Mesenchymal stem cell (in vitro differentiated cells and primary cell): ENCODE measurements at regions not wholly inside any gene's neighbourhood (a gene's known extent, or its start where the extent isn't known, plus 50 kb on each side); places are given as distances from the start of the nearest gene placed in this dataset.

Experiments used
- DNase-seq: peaks from one replicate; pipeline ENCODE4 v3.0.0-alpha.2; 2013
- H2AFZ ChIP-seq: one replicate; pipeline ENCODE4 v1.6.1; 2013; ENCODE audit warnings: low read depth, mild to moderate bottlenecking, control low read depth, inconsistent platforms, low read length, moderate library complexity
- H2AK5ac ChIP-seq: 2 replicates; pipeline ENCODE4 v1.6.1; 2013; ENCODE audit warnings: low read length, moderate library complexity, mild to moderate bottlenecking, inconsistent platforms; ENCODE audit not compliant: severe bottlenecking
- H2BK120ac ChIP-seq: one replicate; pipeline ENCODE4 v1.6.1; 2013; ENCODE audit warnings: low read depth, mild to moderate bottlenecking, inconsistent platforms, low read length, moderate library complexity
- H2BK12ac ChIP-seq, 2 experiments: one replicate each; pipeline ENCODE4 v1.6.1; 2013; ENCODE audit warnings: inconsistent platforms in 2 of 2, low read length in 2 of 2, mild to moderate bottlenecking in 2 of 2, moderate library complexity in 2 of 2, control low read depth in 1 of 2
- H2BK15ac ChIP-seq: one replicate; pipeline ENCODE4 v1.6.1; 2013; ENCODE audit warnings: mild to moderate bottlenecking, low read depth, inconsistent platforms; ENCODE audit not compliant: poor library complexity, severe bottlenecking
- H2BK5ac ChIP-seq: 2 replicates; pipeline ENCODE4 v1.6.1; 2013; ENCODE audit warnings: low read depth, mild to moderate bottlenecking, low read length, control low read depth, inconsistent platforms; ENCODE audit not compliant: poor library complexity, severe bottlenecking
- H3K14ac ChIP-seq, 2 experiments: one replicate each; pipeline ENCODE4 v1.6.1; 2013; ENCODE audit warnings: inconsistent platforms in 2 of 2, low read length in 2 of 2, control low read depth in 1 of 2, mild to moderate bottlenecking in 1 of 2, moderate library complexity in 1 of 2
- H3K18ac ChIP-seq, 2 experiments: one replicate each; pipeline ENCODE4 v1.6.1; 2013; ENCODE audit warnings: inconsistent platforms in 2 of 2, low read length in 2 of 2, control low read depth in 1 of 2, low read depth in 1 of 2, mild to moderate bottlenecking in 1 of 2
- H3K23ac ChIP-seq, 2 experiments: one replicate each; pipeline ENCODE4 v1.6.1; 2013; ENCODE audit warnings: inconsistent platforms in 2 of 2, low read length in 2 of 2, mild to moderate bottlenecking in 2 of 2, moderate library complexity in 2 of 2, control low read depth in 1 of 2
- H3K27ac ChIP-seq: 2 replicates; pipeline ENCODE4 v1.5.1; 2013; ENCODE audit warnings: mild to moderate bottlenecking, moderate library complexity, low read length, control low read depth, inconsistent platforms; ENCODE audit not compliant: poor library complexity, severe bottlenecking
- H3K27me3 ChIP-seq, 2 experiments: 2 replicates each; pipeline versions ENCODE4 v1.6.1 to v1.7.0; 2013; ENCODE audit warnings: low read length in 2 of 2, mild to moderate bottlenecking in 2 of 2, moderate library complexity in 2 of 2, control low read depth in 1 of 2, inconsistent platforms in 1 of 2; ENCODE audit not compliant: control insufficient read depth in 1 of 2, insufficient read depth in 1 of 2
- H3K36me3 ChIP-seq, 2 experiments: 2 replicates each; pipeline versions ENCODE4 v1.6.1 to v1.7.0; 2013; ENCODE audit warnings: low read length in 2 of 2, control low read depth in 1 of 2, inconsistent platforms in 1 of 2, low read depth in 1 of 2, mild to moderate bottlenecking in 1 of 2; ENCODE audit not compliant: insufficient read depth in 2 of 2, control insufficient read depth in 1 of 2
- H3K4ac ChIP-seq, 2 experiments: one replicate each; pipeline ENCODE4 v1.6.1; 2013; ENCODE audit warnings: inconsistent platforms in 2 of 2, low read length in 2 of 2, mild to moderate bottlenecking in 2 of 2, moderate library complexity in 2 of 2, control low read depth in 1 of 2, low read depth in 1 of 2
- H3K4me1 ChIP-seq: 2 replicates; pipeline ENCODE4 v1.6.1; 2013; ENCODE audit warnings: low read depth, low read length, control low read depth; ENCODE audit not compliant: control insufficient read depth, insufficient read depth
- H3K4me2 ChIP-seq: 2 replicates; pipeline ENCODE4 v1.6.1; 2013; ENCODE audit warnings: low read length, mild to moderate bottlenecking, inconsistent platforms; ENCODE audit not compliant: poor library complexity, severe bottlenecking
- H3K4me3 ChIP-seq, 2 experiments: 2 replicates each; pipeline versions ENCODE4 v1.5.1 to v1.7.0; 2013; ENCODE audit warnings: low read length in 2 of 2, mild to moderate bottlenecking in 2 of 2, control low read depth in 1 of 2, low read depth in 1 of 2; ENCODE audit not compliant: insufficient read depth in 1 of 2
- H3K79me1 ChIP-seq: replicated peaks from 2 replicates; pipeline ENCODE4 v1.6.1; 2013; ENCODE audit warnings: mild to moderate bottlenecking, control low read depth, low read length, inconsistent platforms; ENCODE audit not compliant: poor library complexity, severe bottlenecking
- H3K9ac ChIP-seq: 2 replicates; pipeline ENCODE4 v1.7.0; 2013; ENCODE audit warnings: mild to moderate bottlenecking, low read length, moderate library complexity
- H3K9me3 ChIP-seq: 2 replicates; pipeline ENCODE4 v1.7.0; 2013; ENCODE audit warnings: mild to moderate bottlenecking, low read length; ENCODE audit not compliant: control insufficient read depth
- H4K8ac ChIP-seq: one replicate; pipeline ENCODE4 v1.6.1; 2013; ENCODE audit warnings: inconsistent platforms, mild to moderate bottlenecking, low read length, moderate library complexity
- H4K91ac ChIP-seq: one replicate; pipeline ENCODE4 v1.6.1; 2013; ENCODE audit warnings: mild to moderate bottlenecking, low read length, inconsistent platforms
- WGBS: methylation state at CpG from one replicate; pipeline ENCODE4 v1.1.7; 2013; ENCODE audit warnings: mixed read lengths; 5-methylcytosine and 5-hydroxymethylcytosine counted together

GRCh38 chr15:83396101-83396500 lies 51.0 kb upstream of the SH3GL3 start:
- H3K27ac ChIP-seq, result no peak overlapping the region
- peak overlapping the region in 1 of 2 experiments; percentile 70 for H3K23ac ChIP-seq
- H4K91ac ChIP-seq, result no peak overlapping the region
- H2BK5ac ChIP-seq, result no peak overlapping the region
- H3K18ac ChIP-seq, result no peak overlapping the region
- no peaks in the 10 kb centered on the region for H3K36me3 ChIP-seq
- DNase-seq, result no peak
- H3K4me3 ChIP-seq, result no peak overlapping the region
- H2AK5ac ChIP-seq, result no peak overlapping the region
- H4K8ac ChIP-seq, result no peak overlapping the region
- no peak overlapping the region for H3K9ac ChIP-seq
- H2BK12ac ChIP-seq, result no peak overlapping the region
- no peak overlapping the region for H3K4me2 ChIP-seq
- no peak overlapping the region for H2BK15ac ChIP-seq
- H3K27me3 ChIP-seq, result peaks cover 12 to 63% of the 10 kb centered on the region in 2 experiments
- no peak overlapping the region for H2BK120ac ChIP-seq
- H3K79me1 ChIP-seq, result no peaks in the 10 kb centered on the region
- no peak overlapping the region for H3K14ac ChIP-seq
- H2AFZ ChIP-seq, result no peak overlapping the region
- H3K9me3 ChIP-seq, result no peaks in the 10 kb centered on the region
- WGBS, result 28% methylated on average over 4 of the region's 6 CpGs
- H3K4me1 ChIP-seq, result no peaks in the 10 kb centered on the region
- H3K4ac ChIP-seq, result no peak overlapping the region
